ENCODE measurements at regions not wholly inside any gene's neighbourhood (a gene's known extent, or its start where the extent isn't known, plus 50 kb on each side); places are given as distances from the start of the nearest gene placed in this dataset.

DNA sequence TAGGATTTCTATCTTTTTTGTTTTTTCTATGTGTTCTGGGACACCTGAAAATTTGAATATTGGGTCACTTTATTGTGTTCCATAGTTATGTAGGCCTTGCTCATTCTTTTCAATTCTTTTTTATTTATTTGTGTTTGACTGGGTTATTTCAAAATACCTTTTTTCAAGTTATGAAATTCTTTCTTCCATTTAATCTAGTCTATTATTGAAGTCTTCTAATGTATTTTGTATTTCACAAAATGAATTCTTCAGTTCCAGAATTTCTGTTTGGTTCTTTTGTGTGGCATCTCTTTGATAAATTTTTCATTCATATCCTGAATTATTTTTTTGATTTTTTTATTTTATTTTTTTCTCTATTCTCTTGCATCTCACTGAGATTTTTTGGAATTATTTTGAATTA lies 628.8 kb downstream of the NR2F1-AS1 start:
- Histone ChIP-seq H3K4me1 (no peaks in the 10 kb centered on the region), H3K27ac (no peak overlapping the region), H3K36me3 (no peaks in the 10 kb centered on the region), H3K27me3 (replicated peaks in 1 of 7) (no peaks in the 10 kb centered on the region), H3K4me3 (no peak overlapping the region), H3K9me3 (peaks cover 0 to 64% (median 49%) of the 10 kb centered on the region in 8 donors)
- TF ChIP-seq POLR2A (IDR thresholded peaks at IDR 0.05): no peak
- DNase-seq: no peak
- intact Hi-C loops (cut with DNase I; ENCODE audit: low total_unique reads): no loop called here

DNA sequence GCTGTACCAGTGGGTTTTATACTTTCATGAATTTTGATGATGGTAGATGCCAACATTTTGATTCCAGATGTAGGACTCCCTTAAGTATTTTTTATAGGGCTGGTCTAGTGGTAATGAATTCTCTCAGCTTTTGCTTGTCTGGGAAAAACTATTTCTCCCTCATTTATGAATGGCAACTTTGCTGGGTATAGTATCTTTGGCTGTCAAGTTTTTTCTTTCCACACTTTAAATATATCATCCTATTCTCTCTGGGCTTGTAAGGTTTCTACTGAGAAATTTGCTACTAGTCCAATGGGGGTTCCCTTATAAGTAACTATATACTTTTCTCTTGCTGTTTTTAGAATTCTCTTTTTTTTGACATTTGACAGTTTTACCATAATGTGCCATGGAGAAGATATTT lies 629.3 kb downstream of the NR2F1-AS1 start:
- TF ChIP-seq POLR2A (IDR thresholded peaks at IDR 0.05) (no peak), POLR2AphosphoS5 (IDR thresholded peaks at IDR 0.05) (no peak), CTCF (IDR thresholded peaks at IDR 0.05 in 8 of 11, conservative IDR thresholded peaks at IDR 0.05 in 3 of 11) (no peak)
- Histone ChIP-seq H3K9me3 (peaks cover 0 to 64% (median 49%) of the 10 kb centered on the region in 8 donors), H3K4me1 (no peaks in the 10 kb centered on the region), H3K4me3 (no peak overlapping the region), H3K36me3 (no peaks in the 10 kb centered on the region), H3K27me3 (replicated peaks in 1 of 7) (no peaks in the 10 kb centered on the region), H3K27ac (no peak overlapping the region)
- no peak for DNase-seq
- intact Hi-C loops (cut with DNase I; ENCODE audit: low total_unique reads): no loop called here

DNA sequence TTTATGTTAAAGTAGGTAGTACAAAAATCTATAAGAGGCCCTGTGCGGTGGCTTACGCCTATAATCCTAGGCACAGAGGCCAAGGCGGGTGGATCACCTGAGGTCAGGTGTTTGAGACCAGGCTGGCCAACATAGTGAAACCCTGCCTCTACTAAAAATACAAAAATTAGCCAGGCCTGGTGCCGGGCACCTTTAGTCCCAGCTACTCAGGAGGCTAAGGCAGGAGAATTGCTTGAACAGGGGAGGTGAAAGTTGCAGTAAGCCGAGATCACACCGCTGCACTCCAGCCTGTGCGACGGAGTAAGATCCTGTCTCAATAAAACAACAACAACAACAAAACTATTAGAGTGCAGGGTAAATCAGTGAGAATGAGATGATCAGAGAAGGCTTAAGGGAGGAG lies 634.5 kb downstream of the NR2F1-AS1 start:
- intact Hi-C loops (cut with DNase I; ENCODE audit: low total_unique reads): no loop called here
- H3K27ac ChIP-seq: no peak overlapping the region
- peaks cover 0 to 41% (median 31%) of the 10 kb centered on the region in 8 donors for H3K9me3 ChIP-seq
- no peaks in the 10 kb centered on the region for H3K27me3 ChIP-seq (replicated peaks in 1 of 7)
- H3K4me1 ChIP-seq: no peaks in the 10 kb centered on the region
- TF ChIP-seq CTCF (IDR thresholded peaks at IDR 0.05 in 8 of 11, conservative IDR thresholded peaks at IDR 0.05 in 3 of 11) (no peak), POLR2A (IDR thresholded peaks at IDR 0.05) (no peak), POLR2AphosphoS5 (IDR thresholded peaks at IDR 0.05) (no peak)
- no peak overlapping the region for H3K4me3 ChIP-seq
- DNase-seq: no peak
- H3K36me3 ChIP-seq: no peaks in the 10 kb centered on the region
- 92 to 96% (median 95%) methylated on average over 8 of the region's 8 CpGs for WGBS, 5 donors

- intact Hi-C loops (cut with DNase I; ENCODE audit: low total_unique reads): no loop called here
- peaks cover 0 to 32% (median 22%) of the 10 kb centered on the region in 8 donors for H3K9me3 ChIP-seq
- no peaks in the 10 kb centered on the region for H3K36me3 ChIP-seq
- no peak for DNase-seq
- TF ChIP-seq POLR2AphosphoS5 (IDR thresholded peaks at IDR 0.05): no peak
- TF ChIP-seq POLR2A (IDR thresholded peaks at IDR 0.05): no peak
- no peak for TF ChIP-seq CTCF (IDR thresholded peaks at IDR 0.05 in 8 of 11, conservative IDR thresholded peaks at IDR 0.05 in 3 of 11)
- H3K4me1 ChIP-seq: no peaks in the 10 kb centered on the region
- H3K4me3 ChIP-seq: no peak overlapping the region
- H3K27ac ChIP-seq: no peak overlapping the region
- no peaks in the 10 kb centered on the region for H3K27me3 ChIP-seq (replicated peaks in 1 of 7)
Observed at GRCh38 chr5:92945605-92946097, 635.4 kb downstream of the NR2F1-AS1 start.

Data from spleen (tissue), 11 donors.